Transverse colon (tissue), 4 donors: ENCODE measurements at regions not wholly inside any gene's neighbourhood (a gene's known extent, or its start where the extent isn't known, plus 50 kb on each side); places are given as distances from the start of the nearest gene placed in this dataset.

Experiments used
- DNase-seq: peaks from one replicate; pipeline ENCODE4 v3.0.0-alpha.2; 2019
- H3K27ac ChIP-seq, 4 donors: fragments of 200-600 bp; sonication (generic); 2 replicates each; pipeline ENCODE4 v1.5.1; 2016 to 2018; ENCODE audit warnings: inconsistent platforms in 4 of 4
- H3K27me3 ChIP-seq: fragments of 200-600 bp; sonication (generic); 2 replicates; pipeline ENCODE4 v1.5.1; 2017; ENCODE audit warnings: inconsistent platforms
- H3K36me3 ChIP-seq, 4 donors: fragments of 200-600 bp; sonication (generic); 2 replicates each; pipeline ENCODE4 v1.5.1; 2017 to 2019; ENCODE audit warnings: inconsistent platforms in 4 of 4
- H3K4me1 ChIP-seq, 4 donors: fragments of 200-600 bp; sonication (generic); 2 replicates each; pipeline ENCODE4 v1.5.1; 2017 to 2020; ENCODE audit warnings: inconsistent platforms in 4 of 4
- H3K4me3 ChIP-seq, 4 donors: fragments of 200-600 bp; sonication (generic); 1 replicate in 1 of 4; 2 replicates in 3 of 4; pipeline versions ENCODE4 v1.5.1 to v1.6.1; 2017 to 2019; ENCODE audit warnings: inconsistent platforms in 4 of 4
- H3K9me3 ChIP-seq, 2 donors: fragments of 200-600 bp; sonication (generic); 2 replicates each; pipeline ENCODE4 v1.5.1; 2017 to 2019; ENCODE audit warnings: inconsistent platforms in 2 of 2
- CTCF ChIP-seq, 5 experiments: fragments of 200-600 bp in 3 of 5; fragments of 450-650 bp in 2 of 5; sonication (generic) in 3 of 5; IDR thresholded peaks; 1 replicate in 2 of 5; 2 replicates in 3 of 5; pipeline ENCODE4 v1.5.1; 2016 to 2017; ENCODE audit warnings: antibody characterized with exemption in 5 of 5, inconsistent platforms in 3 of 5, mild to moderate bottlenecking in 2 of 5, moderate library complexity in 1 of 5
- EP300 ChIP-seq: sonication (generic); formaldehyde crosslinking; IDR thresholded peaks from one replicate; pipeline ENCODE4 v1.6.1; 2017; ENCODE audit warnings: antibody characterized with exemption, low read depth
- POLR2A ChIP-seq: fragments of 450-650 bp; IDR thresholded peaks from one replicate; pipeline ENCODE4 v1.6.1; 2016; ENCODE audit warnings: antibody characterized with exemption, mild to moderate bottlenecking, moderate library complexity
- POLR2AphosphoS5 ChIP-seq, 3 donors: sonication (generic); formaldehyde crosslinking; IDR thresholded peaks; one replicate each; pipeline ENCODE4 v1.6.1; 2016; ENCODE audit warnings: antibody characterized with exemption in 3 of 3
- WGBS, 2 donors: methylation state at CpG; one replicate each; pipeline ENCODE4 v1.1.5; 2018; ENCODE audit warnings: low coverage in 1 of 2; 5-methylcytosine and 5-hydroxymethylcytosine counted together
- in situ Hi-C, 4 donors: fragments of 200-750 bp; cut with MboI; loops; one replicate each; pipeline versions ENCODE4 v1.15.0 to v1.15.1; 2017; ENCODE audit warnings: low sequenced_read_pairs in 3 of 4, low pct_ligation_motif_present in 1 of 4, low pct_unique_long_range_greater_than_20kb in 1 of 4
- intact Hi-C: fragments of 100-400 bp; cut with DNase I; formaldehyde crosslinking; loops from one replicate; pipeline ENCODE4 v1.15.1; 2023; ENCODE audit warnings: low total_unique reads

DNA sequence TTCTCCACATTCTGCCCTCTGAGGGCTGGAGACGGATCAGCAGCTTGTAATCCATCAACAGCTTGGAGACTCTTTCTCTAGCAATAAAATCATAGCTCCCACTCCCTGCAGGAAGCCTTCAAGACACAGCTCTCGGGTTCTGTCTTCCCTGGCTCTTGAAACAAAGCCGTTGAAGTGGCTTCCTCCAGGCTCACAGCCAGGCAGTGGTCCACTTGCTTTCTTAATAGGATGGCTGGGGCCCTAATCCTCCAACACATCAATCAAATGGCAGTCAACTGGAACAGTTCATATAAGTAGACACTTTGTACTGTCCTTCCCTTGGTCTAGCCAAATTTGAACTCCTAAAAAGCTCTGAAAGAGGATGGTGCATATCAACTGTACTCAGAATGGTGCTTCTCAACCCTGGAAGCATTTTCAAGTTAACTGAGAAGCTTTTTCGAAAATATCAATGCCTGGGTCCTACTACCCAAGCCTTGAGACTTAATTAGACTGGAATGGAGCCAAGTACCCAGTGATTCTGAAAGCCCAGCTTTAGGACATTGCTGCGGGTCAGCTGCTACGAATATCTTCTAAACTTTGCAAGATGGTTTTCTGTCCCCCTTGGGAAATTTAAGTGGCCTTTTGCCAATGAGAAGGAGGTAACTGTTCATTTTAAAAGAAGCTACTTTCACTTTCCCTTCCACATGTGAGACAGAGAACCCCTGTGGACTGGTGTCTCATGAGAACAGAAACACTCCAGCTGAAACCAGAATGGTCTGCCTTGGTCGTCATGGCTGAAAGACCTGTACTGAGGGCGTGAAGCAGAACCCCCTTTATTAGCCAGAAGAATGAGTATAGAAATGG, 74.7 kb downstream of the SC5D start:
- H3K9me3 ChIP-seq: no peaks in the 10 kb centered on the region
- H3K27ac ChIP-seq: peak overlapping the region in 1 of 4 donors; percentile 5
- intact Hi-C loops (no loop called here), in situ Hi-C loops (no loop called here)
- no peaks in the 10 kb centered on the region for H3K27me3 ChIP-seq
- TF ChIP-seq EP300 (no peak), CTCF (IDR thresholded peaks at IDR 0.05) (no peak), POLR2AphosphoS5 (IDR thresholded peaks at IDR 0.05) (no peak), POLR2A (no peak)
- H3K4me1 ChIP-seq: peaks cover 0 to 21% (median 7%) of the 10 kb centered on the region in 4 donors
- no peaks in the 10 kb centered on the region for H3K36me3 ChIP-seq
- H3K4me3 ChIP-seq: no peak overlapping the region
- DNase-seq: no peak
- WGBS, 2 donors: 53 to 56% methylated on average over 2 to 8 of the region's 8 CpGs

- H3K27ac ChIP-seq: peak overlapping the region in 1 of 4 donors; percentile 5
- no peak for DNase-seq
- no peak overlapping the region for H3K4me3 ChIP-seq
- in situ Hi-C loops (no loop called here), intact Hi-C loops (no loop called here)
- H3K36me3 ChIP-seq: no peaks in the 10 kb centered on the region
- 72 to 74% methylated on average over 2 of the region's 2 CpGs for WGBS, 2 donors
- TF ChIP-seq POLR2AphosphoS5 (IDR thresholded peaks at IDR 0.05) (no peak), EP300 (no peak), POLR2A (no peak), CTCF (IDR thresholded peaks at IDR 0.05) (no peak)
- peaks cover 0 to 26% (median 10%) of the 10 kb centered on the region in 4 donors for H3K4me1 ChIP-seq
- no peaks in the 10 kb centered on the region for H3K27me3 ChIP-seq
- H3K9me3 ChIP-seq: no peaks in the 10 kb centered on the region
Measured at GRCh38 chr11:121367844-121368225, 75.3 kb downstream of the SC5D start.

DNA sequence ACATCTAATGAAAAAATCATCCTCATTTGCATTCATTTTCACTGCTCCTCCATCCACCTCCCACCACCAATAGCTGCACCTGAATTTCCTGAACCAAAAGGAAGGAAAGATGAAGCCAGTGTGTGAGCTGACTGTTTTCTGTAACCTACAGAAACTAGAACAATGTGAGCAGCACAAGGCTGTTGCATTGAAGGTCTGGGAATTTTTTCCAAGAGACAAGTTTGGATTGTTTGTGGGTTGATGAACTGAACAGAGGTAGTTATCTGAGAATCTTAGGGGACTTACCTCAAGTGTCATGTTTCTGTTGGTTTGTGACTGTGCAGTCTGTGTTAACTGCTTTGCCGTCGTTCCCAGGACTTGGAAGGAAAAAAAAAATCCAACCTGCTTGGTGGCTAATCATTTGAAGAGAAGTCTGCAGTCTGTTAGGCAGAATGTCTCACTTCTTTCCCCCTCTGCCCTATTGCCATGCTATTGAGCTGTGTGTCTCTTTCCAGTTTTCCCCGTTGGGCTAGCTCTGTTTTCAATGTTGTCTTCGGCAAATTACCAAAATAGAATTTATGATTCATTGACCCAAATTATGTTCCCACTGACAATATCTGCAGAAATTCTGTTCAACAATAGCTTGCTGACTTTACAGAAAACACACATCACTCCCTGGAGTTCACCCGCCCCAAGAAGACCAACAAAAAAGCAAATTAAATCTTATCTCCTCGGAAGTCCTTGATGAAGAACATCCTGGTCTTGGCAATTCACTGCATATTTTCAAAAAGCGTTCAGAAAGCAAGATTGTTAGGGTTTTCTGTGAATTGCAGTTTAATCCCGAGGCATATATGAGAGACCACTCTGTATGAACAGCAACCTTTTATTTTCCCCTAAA, 76.0 kb downstream of the SC5D start:
- intact Hi-C loops (no loop called here), in situ Hi-C loops (no loop called here)
- peaks cover 0 to 33% (median 13%) of the 10 kb centered on the region in 4 donors for H3K4me1 ChIP-seq
- no peaks in the 10 kb centered on the region for H3K36me3 ChIP-seq
- no peak for DNase-seq
- WGBS, 2 donors: 81 to 85% methylated on average over 5 to 8 of the region's 8 CpGs
- H3K4me3 ChIP-seq: no peak overlapping the region
- TF ChIP-seq POLR2AphosphoS5 (IDR thresholded peaks at IDR 0.05) (no peak), EP300 (no peak), POLR2A (no peak), CTCF (IDR thresholded peaks at IDR 0.05) (no peak)
- no peaks in the 10 kb centered on the region for H3K9me3 ChIP-seq
- H3K27ac ChIP-seq: no peak overlapping the region
- H3K27me3 ChIP-seq: no peaks in the 10 kb centered on the region

DNA sequence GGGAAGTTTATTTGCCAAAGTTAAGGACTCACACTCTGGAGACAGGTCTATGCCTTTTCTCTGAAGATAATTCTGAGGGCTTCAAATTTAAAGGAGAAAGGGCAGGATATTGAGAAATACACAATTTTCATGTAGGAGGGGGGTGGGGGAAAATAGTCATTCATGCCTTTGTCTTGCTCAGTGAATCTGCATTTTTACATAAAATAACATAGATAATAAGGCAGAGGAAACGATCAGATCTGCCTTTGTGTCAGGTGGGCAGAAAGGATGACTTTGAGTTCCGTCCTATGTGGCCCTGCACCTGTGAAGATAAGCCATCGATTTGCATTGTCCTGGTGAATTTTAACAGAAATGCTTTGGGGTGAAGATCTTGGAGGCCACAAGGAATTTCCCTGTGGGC, 76.8 kb downstream of the SC5D start:
- no peak for DNase-seq
- intact Hi-C loops: no loop called here
- Histone ChIP-seq H3K9me3 (no peaks in the 10 kb centered on the region), H3K4me1 (peaks cover 0 to 33% (median 13%) of the 10 kb centered on the region in 4 donors), H3K27me3 (no peaks in the 10 kb centered on the region), H3K36me3 (no peaks in the 10 kb centered on the region), H3K27ac (no peak overlapping the region), H3K4me3 (no peak overlapping the region)
- WGBS, 2 donors: 70 to 76% methylated on average over 3 of the region's 3 CpGs
- in situ Hi-C loops: no loop called here
- TF ChIP-seq EP300 (no peak), POLR2A (no peak), POLR2AphosphoS5 (IDR thresholded peaks at IDR 0.05) (no peak), CTCF (IDR thresholded peaks at IDR 0.05) (no peak)
